Colonic mucosa (tissue), 4 donors: ENCODE measurements at regions not wholly inside any gene's neighbourhood (a gene's known extent, or its start where the extent isn't known, plus 50 kb on each side); places are given as distances from the start of the nearest gene placed in this dataset.

Experiments used
- DNase-seq: peaks from one replicate; pipeline ENCODE4 v3.0.0-alpha.2; 2020
- H3K27ac ChIP-seq: fragments of 200-600 bp; one replicate; pipeline ENCODE4 v1.8.0; 2021
- H3K27me3 ChIP-seq: fragments of 200-600 bp; one replicate; pipeline ENCODE4 v1.8.0; 2021
- H3K36me3 ChIP-seq: fragments of 200-600 bp; one replicate; pipeline ENCODE4 v1.8.0; 2021
- H3K4me1 ChIP-seq: fragments of 200-600 bp; one replicate; pipeline ENCODE4 v1.8.0; 2021; ENCODE audit warnings: mild to moderate bottlenecking
- H3K4me3 ChIP-seq: fragments of 200-600 bp; one replicate; pipeline ENCODE4 v1.8.0; 2021
- H3K9ac ChIP-seq, 2 donors: one replicate each; pipeline ENCODE4 v1.7.0; 2013; ENCODE audit warnings: control low read depth in 2 of 2, low read depth in 2 of 2, low read length in 2 of 2
- H3K9me3 ChIP-seq: fragments of 200-600 bp; one replicate; pipeline ENCODE4 v1.8.0; 2021
- CTCF ChIP-seq: fragments of 200-600 bp; IDR thresholded peaks from one replicate; pipeline ENCODE4 v1.8.0; 2022; ENCODE audit warnings: antibody characterized with exemption, mild to moderate bottlenecking
- intact Hi-C: fragments of 100-400 bp; cut with DNase I; formaldehyde crosslinking; loops from one replicate; pipeline ENCODE4 v1.14.1; 2022
- donor health status: healthy.
- donor health status: DM: no; HTN: no; CAD: no.
- donor health status: DM: no; HTN: no; CAD: no.

- no peaks in the 10 kb centered on the region for H3K9me3 ChIP-seq
- TF ChIP-seq CTCF: no peak
- no peak overlapping the region for H3K9ac ChIP-seq
- H3K36me3 ChIP-seq: no peaks in the 10 kb centered on the region
- no peak overlapping the region for H3K4me3 ChIP-seq
- H3K27ac ChIP-seq: no peak overlapping the region
- H3K4me1 ChIP-seq: no peaks in the 10 kb centered on the region
- intact Hi-C loops: no loop called here
- no peak for DNase-seq
- no peaks in the 10 kb centered on the region for H3K27me3 ChIP-seq
These were observed 76.8 kb upstream of the HNRNPU start for GRCh38 chr1:244941121-244941520.

- no peak for DNase-seq
- Histone ChIP-seq H3K4me3 (no peak overlapping the region), H3K27ac (no peak overlapping the region), H3K36me3 (no peaks in the 10 kb centered on the region), H3K4me1 (no peaks in the 10 kb centered on the region), H3K9me3 (no peaks in the 10 kb centered on the region), H3K27me3 (no peaks in the 10 kb centered on the region), H3K9ac (no peak overlapping the region)
- intact Hi-C loops: no loop called here
- TF ChIP-seq CTCF: no peak
These were observed 72.8 kb upstream of the HNRNPU start for GRCh38 chr1:244937099-244937498.

- no peak for DNase-seq
- H3K9me3 ChIP-seq: no peaks in the 10 kb centered on the region
- H3K9ac ChIP-seq: no peak overlapping the region
- H3K4me1 ChIP-seq: no peaks in the 10 kb centered on the region
- no peak overlapping the region for H3K4me3 ChIP-seq
- intact Hi-C loops: no loop called here
- H3K36me3 ChIP-seq: no peaks in the 10 kb centered on the region
- H3K27ac ChIP-seq: no peak overlapping the region
- no peaks in the 10 kb centered on the region for H3K27me3 ChIP-seq
- no peak for TF ChIP-seq CTCF
These were observed 56.8 kb upstream of the HNRNPU start for GRCh38 chr1:244920911-244921761.

- peak overlapping the region in 1 of 2 donors; percentile 13 for H3K9ac ChIP-seq
- H3K4me3 ChIP-seq: peak overlapping the region; percentile 41
- H3K4me1 ChIP-seq: no peaks in the 10 kb centered on the region
- no peak for TF ChIP-seq CTCF
- H3K27me3 ChIP-seq: no peaks in the 10 kb centered on the region
- no peaks in the 10 kb centered on the region for H3K36me3 ChIP-seq
- no peak for DNase-seq
- no peak overlapping the region for H3K27ac ChIP-seq
- H3K9me3 ChIP-seq: no peaks in the 10 kb centered on the region
- intact Hi-C loops: no loop called here
These were observed 55.3 kb upstream of the HNRNPU start for GRCh38 chr1:244919320-244920282.

GRCh38 chr1:244918421-244919319, 54.3 kb upstream of the HNRNPU start:
- Histone ChIP-seq H3K9ac (peak overlapping the region; percentile 13 to 53), H3K36me3 (no peaks in the 10 kb centered on the region), H3K27ac (no peak overlapping the region), H3K9me3 (no peaks in the 10 kb centered on the region), H3K4me1 (no peaks in the 10 kb centered on the region), H3K4me3 (peak overlapping the region; percentile 41), H3K27me3 (no peaks in the 10 kb centered on the region)
- DNase-seq: peak; percentile 32
- TF ChIP-seq CTCF: no peak
- intact Hi-C loops: no loop called here
